GM19043 (cell line): ENCODE measurements at regions not wholly inside any gene's neighbourhood (a gene's known extent, or its start where the extent isn't known, plus 50 kb on each side); places are given as distances from the start of the nearest gene placed in this dataset.
"Not testable (repeated sequence)": the region's sequence is repeated elsewhere in the genome, so short reads cannot be mapped to it uniquely, and the experiment has no call there.

Source experiments
- ATAC-seq: cut with Tn5 transposase; IDR thresholded peaks from one replicate; pipeline ENCODE4 v1.9.1; 2021; ENCODE audit warnings: low read depth; ENCODE audit not compliant: unreplicated experiment

GRCh38 chr6:14470101-14470500, 352.5 kb downstream of the CD83 start:
- no peak for ATAC-seq

GRCh38 chr6:14470671-14471070, 353.1 kb downstream of the CD83 start:
- no peak for ATAC-seq

GRCh38 chr6:14472255-14472985, 354.8 kb downstream of the CD83 start:
- ATAC-seq, result no peak

GRCh38 chr6:14472986-14473337, 355.4 kb downstream of the CD83 start:
- no peak for ATAC-seq

GRCh38 chr6:14474816-14475215, 357.2 kb downstream of the CD83 start:
- no peak for ATAC-seq

- ATAC-seq, result no peak
Observed at GRCh38 chr6:14475306-14475705, 357.7 kb downstream of the CD83 start.

- no peak for ATAC-seq
Observed at GRCh38 chr6:14476793-14477531, 359.4 kb downstream of the CD83 start.

- ATAC-seq, result no peak
Observed at GRCh38 chr6:14477559-14477958, 360.0 kb downstream of the CD83 start.

- ATAC-seq, result no peak
Observed at GRCh38 chr6:14478381-14479225, 361.0 kb downstream of the CD83 start.

GRCh38 chr6:14481946-14482345, 364.4 kb downstream of the CD83 start:
- ATAC-seq, result not testable (repeated sequence)

- no peak for ATAC-seq
Observed at GRCh38 chr6:14487625-14488024, 370.1 kb downstream of the CD83 start.

- ATAC-seq, result no peak
Observed at GRCh38 chr6:14488180-14488579, 370.6 kb downstream of the CD83 start.

- ATAC-seq, result no peak
Observed at GRCh38 chr6:14489445-14489844, 371.9 kb downstream of the CD83 start.

GRCh38 chr6:14498748-14499147, 381.2 kb downstream of the CD83 start:
- ATAC-seq, result no peak

- no peak for ATAC-seq
Observed at GRCh38 chr6:14499309-14499708, 381.7 kb downstream of the CD83 start.

GRCh38 chr6:14499841-14500240, 382.3 kb downstream of the CD83 start:
- no peak for ATAC-seq

- no peak for ATAC-seq
Observed at GRCh38 chr6:14500809-14501208, 383.2 kb downstream of the CD83 start.

- ATAC-seq, result no peak
Observed at GRCh38 chr6:14501240-14501639, 383.7 kb downstream of the CD83 start.

- ATAC-seq, result no peak
Observed at GRCh38 chr6:14501914-14502313, 384.3 kb downstream of the CD83 start.

GRCh38 chr6:14502551-14502950, 385.0 kb downstream of the CD83 start:
- ATAC-seq, result no peak

- ATAC-seq, result no peak
Observed at GRCh38 chr6:14505401-14505800, 387.8 kb downstream of the CD83 start.
